Ectodermal cell (in vitro differentiated cells): ENCODE measurements at regions not wholly inside any gene's neighbourhood (a gene's known extent, or its start where the extent isn't known, plus 50 kb on each side); places are given as distances from the start of the nearest gene placed in this dataset.
A peak's percentile ranks its signal among the peaks of the same experiment; 100 is the strongest.

Experiments
- H3K27ac ChIP-seq: 2 replicates; pipeline ENCODE4 v1.7.0; 2013; ENCODE audit warnings: mild to moderate bottlenecking, low read depth, low read length; ENCODE audit not compliant: insufficient read depth, poor library complexity, severe bottlenecking
- H3K27me3 ChIP-seq: 2 replicates; pipeline ENCODE4 v1.7.0; 2013; ENCODE audit warnings: mild to moderate bottlenecking, low read length; ENCODE audit not compliant: insufficient read depth, control insufficient read depth, poor library complexity, severe bottlenecking
- H3K36me3 ChIP-seq: one replicate; pipeline ENCODE4 v1.7.0; 2013; ENCODE audit warnings: low read length; ENCODE audit not compliant: control insufficient read depth, insufficient read depth
- H3K4me1 ChIP-seq: one replicate; pipeline ENCODE4 v1.7.0; 2013; ENCODE audit warnings: low read length; ENCODE audit not compliant: control insufficient read depth, insufficient read depth
- H3K4me3 ChIP-seq: 2 replicates; pipeline ENCODE4 v1.7.0; 2013; ENCODE audit warnings: low read depth, low read length, control low read depth; ENCODE audit not compliant: insufficient read depth
- H3K9me3 ChIP-seq: 2 replicates; pipeline ENCODE4 v1.7.0; 2013; ENCODE audit warnings: mild to moderate bottlenecking, low read length, moderate library complexity; ENCODE audit not compliant: control insufficient read depth
- WGBS, 2 experiments: methylation state at CpG; one replicate each; pipeline ENCODE4 v1.1.7; 2013; ENCODE audit warnings: missing lambda C conversion rate in 2 of 2; 5-methylcytosine and 5-hydroxymethylcytosine counted together

DNA sequence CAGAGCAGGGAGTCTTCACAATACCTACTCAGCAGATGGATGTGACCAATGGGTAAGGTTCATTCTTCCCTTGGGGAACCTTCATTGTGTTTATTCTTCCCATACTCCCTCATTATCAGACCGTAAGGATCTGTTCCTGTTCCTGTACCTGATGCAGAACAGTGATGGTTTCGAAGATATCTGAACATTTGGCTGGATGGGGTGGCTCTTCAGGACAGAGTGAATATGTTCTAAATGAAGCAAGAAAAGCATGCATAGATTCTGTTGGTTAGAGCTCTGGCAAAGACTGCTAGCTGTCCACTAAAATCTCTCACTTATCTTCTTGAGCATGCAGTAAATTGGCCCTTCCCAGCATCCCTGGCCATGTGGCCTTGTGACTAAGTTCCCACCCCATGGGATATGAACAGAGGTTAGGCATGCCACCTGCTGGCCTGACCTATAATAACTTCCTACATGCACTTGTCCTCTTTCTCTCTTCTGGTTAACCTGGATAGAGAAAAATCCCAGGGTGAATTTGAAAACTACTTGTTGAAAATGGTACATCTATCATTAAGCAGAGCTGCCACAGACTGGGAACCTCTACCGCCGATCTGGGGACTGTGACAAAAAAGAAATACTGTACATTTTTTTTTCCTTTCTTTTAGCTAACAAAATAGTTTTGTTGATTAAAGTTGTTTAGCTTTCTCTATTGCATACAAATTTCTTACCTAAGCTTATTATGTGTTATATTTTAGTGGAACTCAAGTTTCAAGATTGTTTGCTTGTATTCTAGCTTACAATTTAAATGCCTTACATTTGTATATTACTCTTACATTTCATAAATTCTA is 60.0 kb upstream of the BANK1 start:
- H3K4me3 ChIP-seq, result no peak overlapping the region
- WGBS, 2 experiments, result 97% methylated on average over 2 of the region's 4 CpGs
- no peaks in the 10 kb centered on the region for H3K27me3 ChIP-seq
- no peaks in the 10 kb centered on the region for H3K4me1 ChIP-seq
- H3K27ac ChIP-seq, result no peak overlapping the region
- H3K9me3 ChIP-seq, result no peaks in the 10 kb centered on the region
- H3K36me3 ChIP-seq, result no peaks in the 10 kb centered on the region

DNA sequence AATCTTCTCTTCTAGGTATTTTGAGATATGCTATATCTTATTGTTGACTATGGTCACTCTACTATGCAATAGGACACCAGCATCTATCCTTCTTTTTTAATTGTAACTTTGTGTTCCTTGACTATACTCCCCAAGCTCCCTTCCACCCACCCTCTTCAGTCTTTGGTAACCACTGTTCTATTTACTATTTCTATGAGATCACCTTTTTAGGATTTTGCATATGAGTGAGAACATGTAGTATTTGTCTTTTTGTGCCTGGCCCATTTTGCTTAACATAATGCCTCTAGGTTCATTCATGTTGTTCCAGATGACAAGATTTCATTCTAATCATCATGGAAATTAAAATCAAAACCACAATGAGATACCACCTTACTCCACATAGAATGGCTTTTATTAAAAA is 63.3 kb upstream of the BANK1 start:
- H3K4me3 ChIP-seq, result no peak overlapping the region
- no peak overlapping the region for H3K27ac ChIP-seq
- no peaks in the 10 kb centered on the region for H3K27me3 ChIP-seq
- no peaks in the 10 kb centered on the region for H3K4me1 ChIP-seq
- no peaks in the 10 kb centered on the region for H3K9me3 ChIP-seq
- no peaks in the 10 kb centered on the region for H3K36me3 ChIP-seq

GRCh38 chr4:101724093-101724492 is 66.4 kb upstream of the BANK1 start:
- H3K4me3 ChIP-seq, result no peak overlapping the region
- no peaks in the 10 kb centered on the region for H3K4me1 ChIP-seq
- WGBS, 2 experiments, result 79 to 97% methylated on average over 2 of the region's 2 CpGs
- H3K36me3 ChIP-seq, result no peaks in the 10 kb centered on the region
- H3K27ac ChIP-seq, result no peak overlapping the region
- H3K9me3 ChIP-seq, result no peaks in the 10 kb centered on the region
- no peaks in the 10 kb centered on the region for H3K27me3 ChIP-seq

DNA sequence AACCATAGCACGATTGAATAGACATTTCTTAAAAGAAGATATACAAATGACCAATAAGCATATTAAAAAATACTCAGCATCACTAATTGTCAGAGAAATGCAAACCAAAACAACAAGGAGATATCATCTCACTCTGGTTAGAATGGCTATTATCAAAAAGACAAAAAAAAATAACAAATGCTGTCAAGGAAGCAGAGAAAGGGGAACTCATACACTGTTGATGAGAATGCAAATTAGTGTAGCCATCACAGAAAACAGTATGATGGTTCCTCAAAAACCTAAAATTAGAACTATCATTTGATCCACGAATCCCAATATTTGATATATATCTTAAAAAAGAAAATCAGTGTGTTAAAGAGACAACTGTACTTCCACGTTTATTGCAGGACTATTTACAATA is 71.7 kb upstream of the BANK1 start:
- H3K36me3 ChIP-seq, result no peaks in the 10 kb centered on the region
- H3K9me3 ChIP-seq, result no peaks in the 10 kb centered on the region
- no peak overlapping the region for H3K4me3 ChIP-seq
- no peaks in the 10 kb centered on the region for H3K27me3 ChIP-seq
- H3K27ac ChIP-seq, result no peak overlapping the region
- H3K4me1 ChIP-seq, result no peaks in the 10 kb centered on the region
- 50 to 61% methylated on average over 2 to 3 of the region's 3 CpGs for WGBS, 2 experiments

DNA sequence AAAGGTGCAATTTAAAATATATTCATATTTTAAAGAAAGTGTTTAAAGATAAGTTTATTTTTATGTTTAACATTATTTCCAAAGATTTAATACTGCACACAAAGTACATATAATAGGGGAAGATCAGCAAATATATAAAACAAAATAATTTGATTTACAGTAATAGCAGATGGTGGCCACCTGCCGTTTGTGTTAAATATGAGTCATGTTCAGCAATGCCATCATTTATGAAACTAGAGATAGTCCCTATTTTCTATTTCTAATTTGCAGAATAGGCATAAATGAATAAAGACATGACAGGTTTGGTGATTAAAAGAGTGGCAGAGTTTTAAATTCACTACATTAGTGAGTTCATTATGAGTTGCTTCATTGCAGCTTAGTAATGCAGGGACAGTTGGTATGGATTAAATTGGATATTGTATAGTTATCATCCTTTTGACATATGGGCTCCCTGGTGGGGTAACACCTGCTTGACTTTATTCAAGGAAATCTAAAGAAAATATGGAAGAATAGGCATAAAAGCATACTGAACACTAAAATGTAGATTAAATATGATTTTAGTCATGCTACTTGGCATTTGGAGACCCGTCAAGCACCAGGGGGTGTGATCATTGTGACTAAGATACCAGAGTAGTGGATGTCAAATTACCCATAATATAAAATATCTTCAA is 78.8 kb upstream of the BANK1 start:
- WGBS, 2 experiments, result 83% methylated on average over 1 of the region's 2 CpGs; no CpG with 5 or more reads in 1 of the 2 experiments
- no peak overlapping the region for H3K27ac ChIP-seq
- no peak overlapping the region for H3K4me3 ChIP-seq
- no peaks in the 10 kb centered on the region for H3K36me3 ChIP-seq
- peaks cover under 1% of the 10 kb centered on the region for H3K9me3 ChIP-seq
- H3K4me1 ChIP-seq, result no peaks in the 10 kb centered on the region
- H3K27me3 ChIP-seq, result no peaks in the 10 kb centered on the region

- no peaks in the 10 kb centered on the region for H3K36me3 ChIP-seq
- WGBS, 2 experiments, result 89 to 91% methylated on average over 1 of the region's 1 CpG
- H3K27me3 ChIP-seq, result no peaks in the 10 kb centered on the region
- no peaks in the 10 kb centered on the region for H3K4me1 ChIP-seq
- H3K27ac ChIP-seq, result no peak overlapping the region
- H3K4me3 ChIP-seq, result no peak overlapping the region
- H3K9me3 ChIP-seq, result peaks cover 2% of the 10 kb centered on the region
Observed at GRCh38 chr4:101710806-101711205, 79.7 kb upstream of the BANK1 start.

- H3K4me1 ChIP-seq, result no peaks in the 10 kb centered on the region
Observed at GRCh38 chr4:101708293-101709039, 82.1 kb upstream of the BANK1 start.

DNA sequence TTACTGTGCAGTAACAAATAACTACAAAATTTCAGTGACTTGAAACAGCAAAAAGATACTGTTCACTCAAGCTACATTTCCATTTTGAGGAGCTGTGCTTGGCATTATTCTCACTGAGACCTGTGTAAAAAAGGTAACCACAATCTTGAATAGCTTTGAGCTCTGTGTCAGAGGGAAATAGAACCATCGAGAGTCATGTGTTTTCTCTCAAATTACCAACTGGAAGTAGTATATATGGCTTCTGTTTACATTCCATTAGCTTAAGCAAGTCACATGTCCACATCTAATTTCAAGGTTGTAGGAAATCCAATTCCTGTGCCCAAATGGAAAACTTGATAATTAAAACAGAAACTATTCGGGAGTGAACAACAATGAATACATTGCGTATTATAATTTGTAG is 82.9 kb upstream of the BANK1 start:
- 96 to 100% methylated on average over 2 to 3 of the region's 3 CpGs for WGBS, 2 experiments

More at GRCh38 chr4:101708293-101709039, 82.1 kb upstream of the BANK1 start:
- 100% methylated on average over 1 of the region's 1 CpG; no CpG with 5 or more reads in 1 of the 2 experiments for WGBS, 2 experiments
- Histone ChIP-seq H3K36me3 (no peaks in the 10 kb centered on the region), H3K27ac (no peak overlapping the region), H3K27me3 (no peaks in the 10 kb centered on the region), H3K9me3 (peaks cover 2% of the 10 kb centered on the region), H3K4me3 (no peak overlapping the region)

GRCh38 chr4:101706535-101707057 is 83.9 kb upstream of the BANK1 start:
- 85 to 93% methylated on average over 1 of the region's 1 CpG for WGBS, 2 experiments
- no peaks in the 10 kb centered on the region for H3K27me3 ChIP-seq
- peaks cover 2% of the 10 kb centered on the region for H3K9me3 ChIP-seq
- no peaks in the 10 kb centered on the region for H3K36me3 ChIP-seq
- H3K4me1 ChIP-seq, result peaks cover 8% of the 10 kb centered on the region
- no peak overlapping the region for H3K27ac ChIP-seq
- no peak overlapping the region for H3K4me3 ChIP-seq

More for the DNA sequence above, 82.9 kb upstream of the BANK1 start:
- H3K36me3 ChIP-seq, result no peaks in the 10 kb centered on the region
- H3K27me3 ChIP-seq, result no peaks in the 10 kb centered on the region
- peaks cover 2% of the 10 kb centered on the region for H3K4me1 ChIP-seq
- H3K27ac ChIP-seq, result no peak overlapping the region
- no peak overlapping the region for H3K4me3 ChIP-seq
- H3K9me3 ChIP-seq, result peaks cover 2% of the 10 kb centered on the region

DNA sequence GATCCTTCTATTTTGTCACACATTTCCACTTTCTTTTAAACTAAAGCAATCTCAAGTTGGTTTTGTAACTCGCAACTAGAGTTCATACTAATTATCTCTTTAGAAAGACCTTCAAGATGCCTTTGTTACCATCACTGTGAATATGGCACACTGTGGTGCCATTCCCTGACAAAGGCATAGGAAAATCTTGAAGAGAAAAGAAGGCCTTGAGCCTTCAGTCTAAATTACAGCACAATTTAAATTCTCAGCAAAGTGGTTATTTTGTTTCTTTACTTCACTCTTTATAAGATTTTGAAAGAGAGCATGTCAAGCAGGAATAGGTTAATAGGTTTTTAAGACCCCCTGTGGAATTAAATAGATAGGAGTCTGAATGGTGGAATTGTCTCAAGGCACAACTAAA is 89.0 kb upstream of the BANK1 start:
- peaks cover 14% of the 10 kb centered on the region for H3K4me1 ChIP-seq
- no peak overlapping the region for H3K4me3 ChIP-seq
- WGBS, 2 experiments, result 33 to 38% methylated on average over 1 of the region's 1 CpG
- no peaks in the 10 kb centered on the region for H3K36me3 ChIP-seq
- H3K27me3 ChIP-seq, result no peaks in the 10 kb centered on the region
- H3K9me3 ChIP-seq, result no peaks in the 10 kb centered on the region
- peak overlapping the region; percentile 26 for H3K27ac ChIP-seq
